OCI-M2 (cell line): ENCODE measurements at regions not wholly inside any gene's neighbourhood (a gene's known extent, or its start where the extent isn't known, plus 50 kb on each side); places are given as distances from the start of the nearest gene placed in this dataset.
"Not testable (repeated sequence)": the region's sequence is repeated elsewhere in the genome, so short reads cannot be mapped to it uniquely, and the experiment has no call there.

Experiments
- DNase-seq: peaks from one replicate; lab custom pipeline; 2025; ENCODE audit not compliant: unreplicated experiment; lab: John Stamatoyannopoulos, UW

DNA sequence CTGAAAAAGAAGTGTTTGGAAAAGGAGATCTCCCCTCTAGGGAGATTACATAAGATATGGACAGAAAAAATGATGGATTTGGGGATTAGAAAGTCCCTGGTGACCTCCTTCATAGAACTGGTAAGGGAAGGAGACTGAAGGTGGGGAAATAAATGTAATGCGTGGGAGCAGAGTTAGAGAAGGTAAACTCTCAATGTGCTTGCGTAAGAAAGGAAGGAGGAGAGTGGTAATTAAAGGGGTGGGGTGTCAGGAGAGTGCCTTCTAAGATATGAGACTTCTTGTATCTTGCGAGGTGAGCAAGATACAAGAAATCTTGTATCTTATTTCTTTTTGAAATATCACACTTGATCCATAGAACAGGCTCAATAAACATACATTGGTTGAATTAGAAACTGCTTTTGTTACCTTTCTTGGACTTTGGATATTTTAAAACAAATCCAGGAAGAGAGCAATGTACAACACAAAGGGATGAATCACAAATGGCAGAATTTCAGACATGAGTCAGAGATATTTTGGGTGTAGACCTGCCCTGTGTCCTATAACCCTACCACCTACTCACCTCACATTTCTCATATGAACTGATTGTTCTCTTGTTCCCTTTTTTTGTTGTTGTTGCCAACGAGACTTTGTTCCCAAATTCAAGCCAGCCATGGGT lies 342.4 kb downstream of the INSIG2 start:
- no peak for DNase-seq

DNA sequence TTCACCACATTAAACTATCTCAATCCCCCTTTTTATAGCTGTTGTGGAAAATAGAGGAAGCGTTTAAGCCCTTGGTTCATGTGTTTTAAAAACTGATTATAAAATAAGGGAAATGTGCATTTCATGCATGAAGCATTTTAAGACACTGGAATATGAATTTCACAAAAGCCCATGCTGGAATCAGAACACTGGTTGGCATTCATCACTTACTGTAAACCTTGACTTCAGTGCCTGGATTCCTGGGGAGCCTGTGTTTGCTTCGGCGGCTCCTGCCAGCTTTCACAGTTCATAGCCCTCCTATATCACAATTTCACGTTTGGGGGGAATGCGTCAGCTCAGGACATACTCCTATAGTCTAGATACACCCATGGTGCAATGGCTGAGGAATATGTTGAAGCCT lies 336.9 kb downstream of the INSIG2 start:
- no peak for DNase-seq

DNA sequence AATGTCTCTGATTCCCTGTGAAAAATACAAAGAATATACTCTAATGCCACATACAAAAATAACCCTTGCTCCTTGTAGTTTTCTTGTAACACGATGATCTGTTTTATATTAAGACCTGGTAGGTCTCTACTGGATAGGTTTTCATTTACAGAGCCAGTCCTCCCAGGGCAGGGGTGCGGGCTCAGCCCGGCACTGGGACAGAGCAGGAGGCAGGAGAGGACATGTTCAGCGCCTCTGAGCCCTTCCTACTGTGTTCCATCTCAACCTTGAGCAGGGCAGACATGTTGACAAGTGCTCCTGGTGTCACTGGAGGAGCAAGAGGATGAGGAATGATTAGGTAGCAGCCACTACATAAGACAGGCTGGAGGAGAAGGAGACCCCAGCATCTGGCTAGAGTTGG lies 335.5 kb downstream of the INSIG2 start:
- no peak for DNase-seq

DNA sequence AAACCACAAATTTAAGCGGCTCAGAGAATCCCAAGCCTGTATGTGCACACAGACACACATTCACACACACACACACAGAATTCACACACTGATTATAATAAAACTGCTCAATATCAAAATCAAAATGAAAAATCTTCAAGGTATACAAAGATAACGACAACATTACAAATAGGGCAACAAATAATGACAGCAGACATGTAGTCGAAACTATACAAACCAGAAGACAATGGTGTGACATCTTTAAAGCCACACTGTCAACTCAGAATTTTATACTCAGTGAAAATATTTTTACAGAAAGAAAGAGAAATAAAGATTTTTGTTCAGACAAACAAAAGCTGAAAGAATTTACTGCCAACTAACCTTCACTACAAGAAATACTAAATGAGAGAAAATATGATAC lies 333.4 kb downstream of the INSIG2 start:
- no peak for DNase-seq

DNA sequence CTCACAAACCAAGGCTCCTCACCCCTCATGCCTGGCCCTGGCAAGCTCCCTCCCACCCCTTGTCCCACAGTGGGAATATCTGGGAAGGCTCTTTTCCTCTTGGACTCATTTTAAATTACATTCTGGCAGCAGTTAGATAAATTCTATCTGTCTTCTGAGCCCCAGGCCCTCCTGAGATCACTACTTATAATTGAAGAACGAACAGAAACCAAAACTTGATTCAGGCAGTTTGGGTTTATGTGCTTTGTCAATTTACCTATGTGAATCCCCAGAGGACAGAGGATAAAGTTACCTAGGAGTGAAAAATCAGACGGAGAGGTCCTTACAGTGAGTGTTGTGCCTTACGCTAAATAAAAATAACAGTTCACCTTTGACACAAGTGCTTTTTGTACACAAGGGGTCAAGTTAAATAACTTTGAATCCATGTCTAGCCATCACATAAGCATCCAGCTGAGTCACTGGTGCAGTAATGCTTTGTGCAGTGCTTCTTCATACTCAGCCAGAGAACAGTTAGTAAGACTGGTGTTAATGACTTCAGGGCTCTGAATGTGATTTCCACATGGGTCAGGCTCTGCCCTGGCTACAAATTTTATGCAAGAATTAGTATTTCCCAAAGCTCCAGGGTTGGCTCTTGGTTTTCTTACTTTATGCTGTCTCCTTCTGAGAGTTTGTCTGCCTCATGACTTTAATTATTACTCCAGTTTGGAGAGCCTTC lies 329.3 kb downstream of the INSIG2 start:
- DNase-seq: no peak

DNA sequence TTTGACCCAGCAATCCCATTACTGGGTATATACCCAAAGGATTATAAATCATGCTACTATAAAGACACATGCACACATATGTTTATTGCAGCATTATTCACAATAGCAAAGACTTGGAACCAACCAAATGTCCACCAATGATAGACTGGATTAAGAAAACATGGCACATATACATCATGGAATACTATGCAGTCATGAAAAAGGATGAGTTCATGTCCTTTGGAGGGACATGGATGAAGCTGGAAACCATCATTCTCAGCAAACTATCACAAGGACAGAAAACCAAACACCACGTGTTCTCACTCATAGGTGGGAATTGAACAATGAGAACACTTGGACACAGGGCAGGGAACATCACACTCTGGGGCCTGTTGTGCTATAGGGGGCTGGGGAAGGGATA lies 326.9 kb downstream of the INSIG2 start:
- DNase-seq: not testable (repeated sequence)

DNA sequence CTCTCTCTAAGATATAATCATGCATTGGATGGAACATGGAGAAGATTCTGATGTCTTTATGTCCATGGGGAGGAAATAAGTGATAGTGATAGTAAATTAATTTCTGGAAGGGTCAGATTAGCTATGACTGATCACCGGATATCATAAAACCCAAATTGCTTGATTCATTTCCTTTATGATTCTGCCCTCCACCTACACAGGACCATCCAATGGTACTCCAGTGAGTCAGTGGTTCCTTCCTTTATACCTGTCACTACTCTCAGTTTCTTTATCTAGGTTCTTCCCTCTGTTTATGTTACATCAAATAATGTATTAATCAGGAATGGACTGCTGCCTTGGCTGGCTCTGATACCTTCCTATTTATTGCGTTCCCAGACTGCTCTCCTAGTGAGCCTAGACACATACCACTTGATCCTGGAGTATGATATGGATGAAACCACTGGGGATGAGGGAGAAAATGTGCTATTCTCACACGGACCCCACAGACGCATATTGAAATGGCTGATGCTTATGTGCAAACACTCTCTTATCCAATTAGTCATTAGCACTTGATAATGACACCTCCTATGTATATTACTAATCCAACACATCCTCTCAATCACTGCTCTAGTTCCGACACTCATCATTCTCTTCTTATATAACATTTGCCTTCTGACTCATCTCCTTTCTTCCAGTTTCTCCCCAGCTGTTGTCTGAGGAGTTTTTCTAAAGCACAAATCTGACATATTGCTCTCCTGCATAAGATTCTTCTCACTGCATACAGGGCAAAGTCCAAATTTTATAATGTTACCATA lies 315.6 kb downstream of the INSIG2 start:
- DNase-seq: no peak

DNA sequence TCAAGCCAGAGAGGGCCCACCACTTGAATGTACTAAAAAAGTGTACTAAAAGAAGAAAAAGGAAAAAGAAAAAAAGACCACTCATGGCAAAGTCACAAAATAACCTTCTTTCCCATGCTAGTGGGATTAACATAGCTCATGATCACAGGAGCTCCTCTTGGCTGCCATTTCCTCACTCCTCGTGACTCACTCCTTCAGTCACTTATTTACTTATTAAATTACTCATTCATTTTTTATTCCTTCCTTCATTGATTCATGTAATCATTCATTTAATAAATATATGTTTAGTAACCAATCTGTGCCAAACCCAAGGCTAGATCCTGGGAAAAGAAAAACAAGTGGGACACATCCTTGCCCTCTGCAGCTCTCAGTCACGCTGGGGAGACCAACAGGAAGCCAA lies 300.5 kb downstream of the INSIG2 start:
- DNase-seq: no peak

DNA sequence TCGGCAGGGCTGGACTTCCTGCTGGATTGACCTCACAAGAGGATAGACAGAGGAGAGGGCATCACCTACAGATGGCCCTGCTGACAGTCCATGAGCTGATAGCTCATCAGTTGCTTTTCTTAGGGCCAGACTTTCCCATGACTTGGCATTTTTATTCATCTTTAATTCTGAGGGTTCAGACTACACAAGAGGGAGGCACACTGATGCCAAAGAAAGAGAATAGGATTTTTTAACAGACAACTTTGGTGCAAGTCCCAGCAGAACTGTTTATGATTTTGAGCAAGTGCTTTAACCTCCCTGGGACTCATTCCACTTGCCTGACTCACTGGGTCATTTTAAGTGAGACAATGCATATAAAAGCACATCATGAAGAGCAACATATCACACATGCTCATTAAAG lies 299.2 kb downstream of the INSIG2 start:
- DNase-seq: no peak

DNA sequence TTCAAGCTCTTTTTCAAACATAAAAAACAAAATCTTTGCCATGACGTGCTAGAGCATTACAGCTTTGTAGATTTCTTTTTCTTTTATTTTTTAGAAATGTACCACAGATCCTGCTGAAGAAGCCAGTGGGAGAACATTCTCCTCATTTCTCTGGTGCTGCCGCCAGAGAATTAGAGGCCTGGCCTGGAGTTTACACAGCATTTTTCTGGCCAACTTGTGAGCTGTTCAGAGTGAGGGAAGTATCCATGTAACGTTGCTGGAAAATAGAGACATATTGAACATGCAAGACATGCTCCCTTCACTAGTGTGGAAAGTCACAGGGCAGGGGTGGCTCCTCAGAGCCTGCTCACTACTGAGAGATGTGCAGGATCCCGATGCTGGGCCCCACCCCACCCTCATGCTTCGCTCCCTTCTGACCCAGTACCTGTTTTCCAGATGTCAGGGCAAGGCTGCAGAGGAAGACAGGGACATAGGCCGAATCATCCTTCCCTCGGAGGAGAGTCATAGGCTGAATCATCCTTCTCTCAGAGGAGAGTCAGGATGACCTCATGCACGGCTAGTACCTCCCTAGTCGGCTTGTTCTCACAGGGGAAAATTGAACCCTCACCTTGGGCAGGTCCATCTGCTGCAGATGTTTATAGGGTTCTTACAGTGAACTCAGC lies 298.5 kb downstream of the INSIG2 start:
- DNase-seq: no peak

DNA sequence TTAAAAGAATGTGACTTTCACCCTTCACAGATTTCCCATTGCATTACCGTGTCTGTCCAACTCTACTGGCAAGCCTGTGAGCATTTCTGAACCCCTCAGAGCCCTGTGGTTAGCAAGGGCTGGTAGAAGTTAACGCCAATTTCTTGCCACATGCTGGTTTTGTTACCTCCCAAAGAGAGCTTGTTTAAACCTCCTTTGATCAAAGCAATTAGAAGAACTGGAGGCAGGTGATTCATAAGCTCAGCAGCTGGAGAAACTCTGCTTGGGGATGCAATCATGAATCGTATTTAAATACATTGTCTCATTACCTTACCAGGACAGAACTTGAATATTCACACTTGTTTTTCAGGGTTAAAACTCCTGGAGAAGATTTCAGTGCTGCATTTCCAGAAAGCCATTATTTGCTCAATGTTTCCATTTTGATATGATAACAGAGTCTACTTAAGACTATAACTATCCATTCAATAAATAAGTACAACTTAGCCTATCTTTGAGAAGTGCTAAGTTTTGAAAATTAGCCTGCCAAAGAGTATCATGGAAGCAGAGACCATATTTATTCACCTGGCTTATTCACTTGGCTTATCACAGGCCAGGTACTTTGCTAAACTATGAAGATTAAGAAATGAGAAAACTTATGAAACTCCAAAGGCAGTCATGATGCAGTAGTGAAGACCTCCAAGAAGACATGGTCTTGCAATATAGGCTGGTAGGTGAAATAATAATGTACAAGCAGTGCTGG lies 292.8 kb downstream of the INSIG2 start:
- no peak for DNase-seq

DNA sequence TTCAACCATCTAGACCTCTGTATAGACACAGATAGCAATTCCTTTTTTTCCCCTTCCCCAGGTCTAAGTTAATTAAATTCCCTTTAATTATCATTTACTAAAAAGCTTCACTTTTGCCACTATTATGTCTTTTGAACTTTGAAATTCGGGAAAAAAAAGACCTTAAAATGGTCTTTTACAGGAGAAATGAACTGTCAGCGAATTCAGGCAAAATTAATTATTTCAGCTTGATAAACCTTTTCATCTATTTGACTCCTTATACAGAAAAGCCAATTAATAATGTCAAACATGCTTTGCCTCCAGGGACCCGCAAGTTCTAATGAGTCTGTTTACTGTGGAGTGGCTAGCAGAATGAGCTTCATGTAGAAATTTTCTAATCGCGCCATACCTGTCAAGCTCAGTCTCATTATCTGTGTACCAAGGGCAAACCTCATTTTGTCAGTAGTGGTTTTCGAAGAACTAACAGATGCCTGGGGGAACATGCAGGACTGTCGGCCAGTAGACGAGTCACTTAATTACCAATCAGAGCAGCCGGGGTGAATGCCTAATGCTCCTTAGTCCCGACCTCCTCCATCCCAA lies 287.7 kb downstream of the INSIG2 start:
- no peak for DNase-seq

DNA sequence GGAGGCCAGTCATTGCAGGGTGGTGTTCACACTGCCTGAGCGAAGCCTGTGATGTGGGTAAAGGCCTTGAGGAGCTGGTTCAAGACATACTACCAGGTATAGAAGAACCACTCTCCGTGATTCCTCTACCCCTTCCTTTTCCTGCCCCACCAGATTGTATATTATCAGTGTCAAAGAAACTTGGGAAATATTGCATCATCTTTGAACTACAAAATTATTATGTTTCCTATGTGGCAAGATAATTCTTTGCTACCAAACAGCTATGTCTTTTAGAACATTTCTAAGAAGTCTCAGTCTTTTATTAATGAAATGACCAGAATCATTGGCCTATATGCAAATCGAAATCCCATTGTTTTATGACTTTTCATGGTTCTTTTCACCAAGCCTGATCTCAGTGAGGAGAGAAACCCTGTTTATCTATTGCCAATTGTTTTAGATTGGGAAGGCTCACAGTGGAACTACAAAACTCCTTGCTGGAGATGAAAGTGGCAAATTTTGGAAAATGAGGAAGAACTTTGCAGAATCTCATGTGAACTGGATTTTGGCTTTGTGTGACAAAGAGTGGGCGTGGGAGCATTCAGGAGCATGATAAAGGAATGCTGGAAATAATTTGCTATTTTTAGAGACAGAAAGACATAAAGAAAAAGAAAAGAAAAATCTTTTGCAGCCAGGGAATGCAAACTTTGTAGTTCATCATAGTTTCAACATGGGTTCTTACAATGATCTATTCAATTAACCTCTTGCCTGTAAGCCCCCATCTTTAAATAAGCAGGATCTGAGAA lies 286.9 kb downstream of the INSIG2 start:
- no peak for DNase-seq

DNA sequence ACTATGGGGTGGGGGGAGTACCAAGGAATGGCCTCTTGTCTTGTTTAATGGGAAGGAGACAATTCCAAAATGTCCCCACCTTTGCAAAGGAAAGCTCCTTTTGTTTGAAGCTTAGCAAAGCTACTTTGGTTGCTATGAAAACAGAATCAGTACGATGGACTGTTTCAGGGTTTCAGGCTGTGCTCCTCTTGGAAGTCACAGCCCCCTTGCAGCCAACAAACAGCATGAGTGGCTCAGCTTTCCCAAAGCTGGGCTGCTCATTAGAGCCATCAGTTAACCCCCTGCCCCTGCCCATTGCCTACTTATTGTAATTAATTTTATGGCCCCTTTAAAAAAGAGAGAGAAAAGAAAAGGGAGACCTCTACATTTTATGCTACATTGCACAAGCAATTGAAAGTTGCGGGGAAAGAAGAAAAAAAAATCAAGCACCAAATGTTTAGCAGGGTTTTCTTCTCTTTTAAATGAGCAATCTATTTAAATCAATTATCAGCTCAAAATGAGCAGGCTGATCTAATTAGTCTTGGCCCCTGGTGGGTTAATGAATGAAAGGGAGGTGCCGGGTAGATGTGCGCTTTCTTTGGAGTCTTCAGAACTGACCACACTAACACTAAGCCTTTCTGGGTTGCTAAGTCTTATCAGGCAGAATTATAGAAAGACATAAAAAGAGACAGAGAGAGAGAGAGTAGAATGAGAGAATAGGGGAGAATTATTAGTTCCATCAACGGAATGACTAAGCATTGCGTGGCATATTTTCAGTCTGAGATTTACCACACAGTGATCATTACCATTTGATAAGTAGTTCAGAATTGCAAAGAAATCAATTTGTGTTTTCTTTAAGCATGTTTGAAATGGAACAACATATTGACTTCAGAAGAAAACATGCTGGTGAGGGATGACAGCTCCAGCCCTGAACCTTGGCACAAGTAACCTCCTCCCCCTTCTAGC lies 284.9 kb downstream of the INSIG2 start:
- no peak for DNase-seq

DNA sequence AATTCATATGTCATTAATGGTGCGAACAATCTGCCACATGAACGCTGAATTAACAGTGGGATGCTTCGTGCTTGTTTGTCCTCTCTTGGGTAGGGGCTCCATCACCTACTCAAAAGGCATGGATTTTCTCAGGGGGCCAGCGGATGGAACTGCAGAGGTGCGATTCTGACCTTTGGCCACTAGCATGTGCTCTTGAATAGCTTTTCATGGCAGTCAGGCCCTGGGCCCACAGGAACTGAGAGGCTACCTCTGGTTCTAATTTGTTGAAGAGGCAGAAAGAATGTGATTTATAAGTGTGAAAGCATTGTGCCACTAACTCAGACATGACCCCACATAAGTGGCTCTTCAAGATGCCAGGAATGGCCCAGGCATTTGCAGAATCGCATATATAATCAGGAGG lies 283.2 kb downstream of the INSIG2 start:
- no peak for DNase-seq

DNA sequence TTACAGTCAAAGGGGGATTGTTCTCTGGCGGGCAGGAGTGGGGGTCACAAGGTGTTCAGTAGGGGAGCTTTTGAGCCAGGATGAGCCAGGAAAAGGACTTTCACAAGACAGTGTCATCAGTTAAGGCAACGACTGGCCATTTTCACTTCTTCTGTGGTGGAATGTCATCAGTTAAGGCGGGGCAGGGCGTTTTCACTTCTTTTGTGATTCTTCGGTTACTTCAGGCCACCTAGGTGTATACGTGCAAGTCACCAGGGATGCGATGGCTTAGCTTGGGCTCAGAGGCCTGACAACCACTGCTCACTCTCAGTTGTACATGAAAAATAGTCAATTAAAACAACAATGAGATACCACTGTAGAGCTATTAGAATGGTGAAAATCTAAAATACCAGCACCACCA lies 281.2 kb downstream of the INSIG2 start:
- not testable (repeated sequence) for DNase-seq

DNA sequence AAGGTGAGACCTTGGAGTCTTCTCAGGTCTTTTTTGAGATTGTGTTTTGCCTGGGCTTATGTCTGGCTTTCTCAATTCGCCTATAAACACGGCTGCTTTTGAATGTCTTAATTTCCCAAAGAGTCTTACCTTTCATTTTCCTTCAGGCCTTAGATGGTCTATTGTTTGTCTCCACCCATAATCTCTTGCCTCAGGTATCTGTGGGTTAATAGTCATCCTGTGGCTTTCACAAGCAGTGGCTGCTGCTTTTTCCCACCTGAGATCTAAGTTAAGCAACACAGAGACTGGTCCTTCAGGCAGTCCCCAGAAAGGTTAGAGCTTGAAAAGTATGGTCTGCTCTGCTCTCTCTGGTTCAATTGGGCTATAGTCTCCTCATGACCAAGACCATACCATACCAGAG lies 275.3 kb downstream of the INSIG2 start:
- no peak for DNase-seq

DNA sequence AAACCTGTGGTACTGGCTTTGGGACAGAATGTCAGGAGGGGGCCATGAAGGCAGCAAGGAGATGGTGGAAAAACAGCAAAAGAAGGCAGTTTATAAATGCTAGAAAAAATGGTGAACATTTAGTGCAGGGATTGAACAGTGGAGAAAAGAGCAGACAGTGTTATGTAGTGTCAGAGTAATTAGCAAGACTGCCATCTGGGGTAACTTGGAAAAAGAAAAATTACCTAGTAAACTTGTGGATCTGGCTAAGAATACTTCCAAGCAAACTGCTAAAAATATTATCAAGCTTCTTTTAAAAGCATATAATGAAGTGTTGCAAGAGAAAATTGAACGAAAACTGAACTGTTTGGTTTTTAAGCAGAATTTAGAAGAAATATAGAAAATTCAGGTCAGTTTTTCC lies 267.8 kb downstream of the INSIG2 start:
- DNase-seq: no peak

DNA sequence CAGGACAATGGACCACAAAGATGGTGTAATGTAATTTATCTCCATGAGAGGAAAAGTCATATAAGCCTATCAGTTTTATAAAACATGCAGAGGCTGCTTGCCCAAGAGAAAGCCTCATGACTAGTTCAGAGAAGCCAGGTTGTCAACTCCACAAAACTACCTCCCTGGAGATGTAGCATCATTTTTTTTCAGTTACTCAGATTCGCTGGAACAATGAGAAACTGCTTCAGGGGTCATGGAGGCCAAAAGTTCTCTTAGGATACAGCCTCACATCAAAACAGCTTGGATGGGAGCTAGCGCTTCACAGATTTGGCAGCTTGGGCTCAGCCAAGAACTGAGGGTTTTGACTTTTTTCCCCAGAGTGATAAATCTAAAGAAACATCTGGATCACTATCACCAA lies 263.5 kb downstream of the INSIG2 start:
- DNase-seq: no peak
